ENCODE measurements at regions not wholly inside any gene's neighbourhood (a gene's known extent, or its start where the extent isn't known, plus 50 kb on each side); places are given as distances from the start of the nearest gene placed in this dataset.

- DNase-seq, result no peak
- Histone ChIP-seq H3K36me3 (ENCODE audit: control insufficient read depth in 4 of 4, insufficient read depth in 4 of 4, low read length in 4 of 4) (no peaks in the 10 kb centered on the region), H3K27ac (ENCODE audit: low read depth in 1 of 2, low read length in 1 of 2) (no peak overlapping the region), H3K4me1 (ENCODE audit: control insufficient read depth in 5 of 5, insufficient read depth in 5 of 5, low read length in 5 of 5) (no peaks in the 10 kb centered on the region), H3K9ac (ENCODE audit: insufficient read depth in 1 of 2, low read length in 2 of 2) (no peak overlapping the region), H3K9me3 (ENCODE audit: control insufficient read depth in 4 of 4, insufficient read depth in 3 of 4, low read length in 3 of 4) (no peaks in the 10 kb centered on the region), H3K4me3 (no peak overlapping the region), H3K27me3 (ENCODE audit: control insufficient read depth in 3 of 3, insufficient read depth in 3 of 3, low read length in 2 of 3) (no peaks in the 10 kb centered on the region)
- no peak for ATAC-seq (ENCODE audit: insufficient read depth, low FRiP score)
- WGBS, 2 donors, result 93 to 96% methylated on average over 5 of the region's 5 CpGs
- no peak for TF ChIP-seq CTCF (IDR thresholded peaks at IDR 0.05; ENCODE audit: control extremely low read depth, extremely low read depth)
These were observed 186.5 kb upstream of the ATP2B1 start for GRCh38 chr12:89895101-89895500.

GRCh38 chr12:89893972-89894706 is 185.5 kb upstream of the ATP2B1 start:
- no peak for ATAC-seq (ENCODE audit: insufficient read depth, low FRiP score)
- Histone ChIP-seq H3K4me1 (ENCODE audit: control insufficient read depth in 5 of 5, insufficient read depth in 5 of 5, low read length in 5 of 5) (no peaks in the 10 kb centered on the region), H3K9ac (ENCODE audit: insufficient read depth in 1 of 2, low read length in 2 of 2) (no peak overlapping the region), H3K4me3 (no peak overlapping the region), H3K9me3 (ENCODE audit: control insufficient read depth in 4 of 4, insufficient read depth in 3 of 4, low read length in 3 of 4) (no peaks in the 10 kb centered on the region), H3K27me3 (ENCODE audit: control insufficient read depth in 3 of 3, insufficient read depth in 3 of 3, low read length in 2 of 3) (no peaks in the 10 kb centered on the region), H3K27ac (ENCODE audit: low read depth in 1 of 2, low read length in 1 of 2) (no peak overlapping the region), H3K36me3 (ENCODE audit: control insufficient read depth in 4 of 4, insufficient read depth in 4 of 4, low read length in 4 of 4) (no peaks in the 10 kb centered on the region)
- WGBS, 2 donors, result 92 to 98% methylated on average over 1 of the region's 1 CpG
- no peak for DNase-seq
- no peak for TF ChIP-seq CTCF (IDR thresholded peaks at IDR 0.05; ENCODE audit: control extremely low read depth, extremely low read depth)

- H3K36me3 ChIP-seq (ENCODE audit: control insufficient read depth in 4 of 4, insufficient read depth in 4 of 4, low read length in 4 of 4), result no peaks in the 10 kb centered on the region
- H3K4me3 ChIP-seq, result no peak overlapping the region
- no peak for ATAC-seq (ENCODE audit: insufficient read depth, low FRiP score)
- no peaks in the 10 kb centered on the region for H3K27me3 ChIP-seq (ENCODE audit: control insufficient read depth in 3 of 3, insufficient read depth in 3 of 3, low read length in 2 of 3)
- H3K27ac ChIP-seq (ENCODE audit: low read depth in 1 of 2, low read length in 1 of 2), result no peak overlapping the region
- no peak overlapping the region for H3K9ac ChIP-seq (ENCODE audit: insufficient read depth in 1 of 2, low read length in 2 of 2)
- no peaks in the 10 kb centered on the region for H3K4me1 ChIP-seq (ENCODE audit: control insufficient read depth in 5 of 5, insufficient read depth in 5 of 5, low read length in 5 of 5)
- H3K9me3 ChIP-seq (ENCODE audit: control insufficient read depth in 4 of 4, insufficient read depth in 3 of 4, low read length in 3 of 4), result no peaks in the 10 kb centered on the region
- DNase-seq, result no peak
- TF ChIP-seq CTCF (IDR thresholded peaks at IDR 0.05; ENCODE audit: control extremely low read depth, extremely low read depth), result no peak
These were observed 183.8 kb upstream of the ATP2B1 start for GRCh38 chr12:89892436-89892835.

- TF ChIP-seq CTCF (IDR thresholded peaks at IDR 0.05; ENCODE audit: control extremely low read depth, extremely low read depth), result no peak
- no peaks in the 10 kb centered on the region for H3K4me1 ChIP-seq (ENCODE audit: control insufficient read depth in 5 of 5, insufficient read depth in 5 of 5, low read length in 5 of 5)
- no peaks in the 10 kb centered on the region for H3K9me3 ChIP-seq (ENCODE audit: control insufficient read depth in 4 of 4, insufficient read depth in 3 of 4, low read length in 3 of 4)
- H3K4me3 ChIP-seq, result no peak overlapping the region
- H3K27me3 ChIP-seq (ENCODE audit: control insufficient read depth in 3 of 3, insufficient read depth in 3 of 3, low read length in 2 of 3), result no peaks in the 10 kb centered on the region
- no peak overlapping the region for H3K9ac ChIP-seq (ENCODE audit: insufficient read depth in 1 of 2, low read length in 2 of 2)
- no peak for DNase-seq
- no peaks in the 10 kb centered on the region for H3K36me3 ChIP-seq (ENCODE audit: control insufficient read depth in 4 of 4, insufficient read depth in 4 of 4, low read length in 4 of 4)
- no peak for ATAC-seq (ENCODE audit: insufficient read depth, low FRiP score)
- no peak overlapping the region for H3K27ac ChIP-seq (ENCODE audit: low read depth in 1 of 2, low read length in 1 of 2)
These were observed 183.3 kb upstream of the ATP2B1 start for GRCh38 chr12:89891933-89892332.

Data from lung (tissue), 11 donors.